ENCODE measurements at regions not wholly inside any gene's neighbourhood (a gene's known extent, or its start where the extent isn't known, plus 50 kb on each side); places are given as distances from the start of the nearest gene placed in this dataset.

DNA sequence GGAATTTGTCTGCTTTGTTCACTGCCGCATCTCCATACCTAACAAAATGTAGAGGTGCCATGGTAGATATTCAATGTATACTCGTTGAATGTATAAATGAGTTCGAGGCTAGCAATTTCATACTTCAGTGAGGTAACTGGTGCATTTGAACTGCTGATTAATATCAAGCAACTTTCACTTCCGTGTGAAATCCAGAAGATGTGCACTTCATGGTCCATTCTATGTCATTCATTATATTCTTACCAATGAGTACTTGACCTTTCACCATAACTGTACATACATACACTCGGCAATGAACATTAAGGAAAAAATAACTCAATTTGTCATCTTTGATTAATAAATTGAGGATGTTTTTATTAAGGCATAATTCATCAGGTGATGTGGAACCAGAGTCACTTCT is 598.5 kb downstream of the ZNF385D start:
- Histone ChIP-seq H2BK15ac (ENCODE audit: low read depth, low read length) (no peak overlapping the region), H3K27ac (ENCODE audit: insufficient read depth, low read length) (no peak overlapping the region), H2BK20ac (ENCODE audit: low read depth, low read length) (no peak overlapping the region), H3K9ac (ENCODE audit: low read depth, low read length) (no peak overlapping the region), H4K91ac (ENCODE audit: insufficient read depth, low read depth, low read length) (no peak overlapping the region), H3K9me1 (ENCODE audit: insufficient read depth, low read length) (no peaks in the 10 kb centered on the region), H2BK5ac (ENCODE audit: low read depth, low read length, poor library complexity, severe bottlenecking) (no peak overlapping the region), H3K56ac (ENCODE audit: extremely low read depth, insufficient read depth, low read length) (no peak overlapping the region), H2BK120ac (ENCODE audit: low read depth, low read length) (no peak overlapping the region), H3K4ac (ENCODE audit: low read depth, low read length) (no peak overlapping the region), H2AK9ac (replicated peaks; ENCODE audit: low read depth, low read length, poor library complexity) (no peak overlapping the region), H3K9me3 (ENCODE audit: control insufficient read depth, insufficient read depth, low read length) (no peaks in the 10 kb centered on the region), H2AFZ (replicated peaks; ENCODE audit: low read length, poor library complexity) (no peak overlapping the region), H3K4me1 (ENCODE audit: control insufficient read depth, insufficient read depth, low read length) (no peaks in the 10 kb centered on the region), H2AK5ac (ENCODE audit: low read depth, low read length) (no peak overlapping the region), H4K8ac (ENCODE audit: low read depth in 2 of 2, low read length in 2 of 2) (no peak overlapping the region), H3K18ac (ENCODE audit: low read depth, low read length) (no peak overlapping the region), H3K79me1 (ENCODE audit: low read depth in 1 of 2, low read length in 2 of 2) (no peaks in the 10 kb centered on the region), H4K20me1 (ENCODE audit: insufficient read depth, low read length) (no peaks in the 10 kb centered on the region), H3K4me2 (ENCODE audit: low read depth, low read length) (no peak overlapping the region), H3K14ac (replicated peaks; ENCODE audit: low read depth, low read length) (no peak overlapping the region), H3K23ac (ENCODE audit: low read depth, low read length) (no peak overlapping the region), H3K27me3 (ENCODE audit: control insufficient read depth, insufficient read depth, low read length) (no peaks in the 10 kb centered on the region), H3K4me3 (ENCODE audit: insufficient read depth, low read depth, low read length) (no peak overlapping the region), H3K36me3 (ENCODE audit: control insufficient read depth, insufficient read depth, low read length) (no peaks in the 10 kb centered on the region), H4K5ac (ENCODE audit: low read depth, low read length) (no peak overlapping the region)
- no peak for ATAC-seq (ENCODE audit: low read depth)
- no peak for DNase-seq
- BruUV-seq (replicated peaks) = no TSS peak
- ChIA-PET CTCF (interaction anchor here (0.5 kb wide), 1 partner anchor 460 kb away, joined by 4 read pairs; no protein-coding TSS in a partner anchor), POLR2A (ENCODE audit: unreplicated experiment) (no interaction called here)
- dilution Hi-C loops (cut with HindIII; ENCODE audit: low sequenced_read_pairs, unreplicated experiment) = no loop called here
- no peak for TF ChIP-seq RAD21 (IDR thresholded peaks at IDR 0.05; ENCODE audit: low read length)
- TF ChIP-seq MAFK (IDR thresholded peaks at IDR 0.05; ENCODE audit: low read depth, low read length) = no peak
- TF ChIP-seq NFE2L2 (IDR thresholded peaks at IDR 0.05; ENCODE audit: low read depth, low read length) = no peak
- no peak for TF ChIP-seq POLR2A (IDR thresholded peaks at IDR 0.05; ENCODE audit: low read depth, low read length)
- TF ChIP-seq CEBPB (IDR thresholded peaks at IDR 0.05; ENCODE audit: low read depth, low read length) = no peak
- no peak for TF ChIP-seq CHD1 (IDR thresholded peaks at IDR 0.05; ENCODE audit: low read depth, low read length)
- no peak for TF ChIP-seq MAZ (IDR thresholded peaks at IDR 0.05; ENCODE audit: borderline replicate concordance, low read depth, low read length)
- TF ChIP-seq, protein P1, sequence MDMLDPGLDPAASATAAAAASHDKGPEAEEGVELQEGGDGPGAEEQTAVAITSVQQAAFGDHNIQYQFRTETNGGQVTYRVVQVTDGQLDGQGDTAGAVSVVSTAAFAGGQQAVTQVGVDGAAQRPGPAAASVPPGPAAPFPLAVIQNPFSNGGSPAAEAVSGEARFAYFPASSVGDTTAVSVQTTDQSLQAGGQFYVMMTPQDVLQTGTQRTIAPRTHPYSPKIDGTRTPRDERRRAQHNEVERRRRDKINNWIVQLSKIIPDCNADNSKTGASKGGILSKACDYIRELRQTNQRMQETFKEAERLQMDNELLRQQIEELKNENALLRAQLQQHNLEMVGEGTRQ (IDR thresholded peaks at IDR 0.05; ENCODE audit: low read depth, low read length) = no peak
- TF ChIP-seq, protein P2, sequence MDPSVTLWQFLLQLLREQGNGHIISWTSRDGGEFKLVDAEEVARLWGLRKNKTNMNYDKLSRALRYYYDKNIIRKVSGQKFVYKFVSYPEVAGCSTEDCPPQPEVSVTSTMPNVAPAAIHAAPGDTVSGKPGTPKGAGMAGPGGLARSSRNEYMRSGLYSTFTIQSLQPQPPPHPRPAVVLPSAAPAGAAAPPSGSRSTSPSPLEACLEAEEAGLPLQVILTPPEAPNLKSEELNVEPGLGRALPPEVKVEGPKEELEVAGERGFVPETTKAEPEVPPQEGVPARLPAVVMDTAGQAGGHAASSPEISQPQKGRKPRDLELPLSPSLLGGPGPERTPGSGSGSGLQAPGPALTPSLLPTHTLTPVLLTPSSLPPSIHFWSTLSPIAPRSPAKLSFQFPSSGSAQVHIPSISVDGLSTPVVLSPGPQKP (IDR thresholded peaks at IDR 0.05; ENCODE audit: borderline replicate concordance, low read depth, low read length) = no peak
- no peak for TF ChIP-seq RCOR1 (IDR thresholded peaks at IDR 0.05; ENCODE audit: insufficient replicate concordance, low read length)
- TF ChIP-seq FOS (IDR thresholded peaks at IDR 0.05; ENCODE audit: low read depth, low read length) = no peak
- TF ChIP-seq RFX5 (IDR thresholded peaks at IDR 0.05; ENCODE audit: low read depth, low read length) = no peak
- no CpG with 5 or more reads among the region's 5 CpGs for WGBS, 2 experiments (ENCODE audit: extremely low coverage in 2 of 2, insufficient read length in 1 of 2)
- in situ Hi-C loops (cut with MboI; ENCODE audit: low sequenced_read_pairs) = no loop called here
- intact Hi-C loops (cut with micrococcal nuclease) = no loop called here
